Left kidney (tissue), 1 donor: ENCODE measurements at regions not wholly inside any gene's neighbourhood (a gene's known extent, or its start where the extent isn't known, plus 50 kb on each side); places are given as distances from the start of the nearest gene placed in this dataset.

ENCODE experiments used
- DNase-seq: peaks from one replicate; pipeline ENCODE4 v3.0.0-alpha.2; 2013

DNA sequence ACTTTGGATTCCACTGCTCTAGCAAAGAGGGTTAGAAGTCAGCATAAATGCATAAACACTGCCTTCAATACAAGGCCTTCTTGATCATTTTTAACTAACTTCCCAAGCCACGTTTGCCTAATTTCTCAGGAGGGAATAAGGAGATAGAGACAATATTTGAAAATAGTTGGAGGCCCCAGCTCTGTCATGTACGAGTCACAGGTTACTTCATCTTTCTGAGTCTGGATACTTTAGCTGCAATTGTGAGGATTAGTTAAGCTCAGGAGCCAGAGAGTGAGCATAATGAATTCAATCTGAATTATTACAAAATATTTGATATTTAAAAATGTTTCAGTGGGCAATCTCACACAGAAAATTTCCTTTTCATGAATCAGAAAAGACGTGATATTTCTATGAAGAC is 298.9 kb downstream of the SHOX2 start:
- DNase-seq, result no peak

DNA sequence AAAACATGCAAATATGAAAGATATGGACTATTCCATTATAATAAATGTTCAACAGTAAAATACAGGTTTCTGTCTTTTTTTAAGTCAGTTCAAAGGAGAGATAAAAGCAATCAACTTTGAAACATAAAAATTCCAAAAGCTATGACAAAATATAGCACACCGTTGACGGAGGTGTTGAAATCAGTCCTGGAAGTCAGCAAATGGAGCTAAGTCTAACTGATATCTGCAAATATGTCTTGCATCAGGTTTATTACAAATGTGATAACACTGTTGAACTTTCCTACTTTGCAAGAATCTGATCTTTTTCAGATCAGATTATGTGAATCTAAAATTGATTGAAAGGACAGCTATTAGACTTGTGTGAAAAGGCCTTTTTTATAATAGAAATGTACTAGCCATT is 300.7 kb downstream of the SHOX2 start:
- no peak for DNase-seq

DNA sequence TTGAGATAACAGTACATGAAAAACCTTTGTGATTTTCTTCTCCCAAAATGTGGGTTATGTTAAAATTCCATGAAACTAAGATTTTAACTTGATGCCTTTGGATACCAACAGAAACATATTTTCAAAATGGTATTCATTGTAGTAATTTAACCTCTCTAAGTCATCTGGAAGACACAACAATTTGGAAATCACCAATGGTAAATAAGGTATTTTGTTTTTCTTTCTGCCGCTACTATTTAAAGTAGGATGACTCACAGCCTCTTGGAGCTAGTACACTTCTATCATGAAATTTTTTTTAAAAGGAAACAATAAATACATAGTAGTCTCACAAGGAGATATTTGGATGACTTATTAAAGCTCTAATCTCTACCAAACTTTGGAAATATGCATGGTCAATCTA is 291.6 kb upstream of the VEPH1 start:
- no peak for DNase-seq

DNA sequence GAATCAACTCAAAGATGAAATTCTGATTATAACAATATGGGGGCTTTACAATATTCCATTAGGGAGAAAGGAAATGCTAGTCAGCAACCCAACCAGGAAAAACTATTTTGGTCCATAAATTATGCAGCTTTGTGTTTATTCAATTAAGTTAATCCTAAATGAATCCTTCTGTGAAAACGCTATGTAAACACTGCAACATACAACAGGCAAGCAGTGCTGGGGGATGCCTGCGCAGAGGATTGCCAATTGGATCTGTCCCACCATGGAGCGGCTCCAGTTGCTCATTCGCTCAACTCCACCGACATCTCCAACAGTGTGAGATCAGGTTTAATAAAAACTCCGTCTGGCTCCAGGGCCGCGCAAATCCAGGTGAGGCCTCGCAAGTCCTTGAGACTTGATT is 290.5 kb upstream of the VEPH1 start:
- DNase-seq, result no peak

DNA sequence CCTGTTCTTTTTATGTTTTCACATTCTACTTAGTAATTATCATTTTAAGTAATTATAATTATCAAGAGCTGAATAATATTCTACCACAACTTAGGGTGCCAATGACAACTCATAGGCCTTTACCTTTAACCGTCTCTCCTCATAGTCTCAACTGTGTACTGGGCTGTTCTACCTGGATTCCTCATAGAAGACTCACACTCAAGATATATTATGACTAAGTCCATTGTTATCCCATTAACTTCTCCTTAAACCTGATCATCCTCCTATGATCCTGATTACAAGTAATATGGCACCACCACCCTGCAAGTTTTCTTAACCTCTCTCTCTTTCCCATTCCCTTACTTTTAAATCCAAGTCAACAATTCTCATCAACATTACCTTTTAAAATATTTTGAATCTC is 285.9 kb upstream of the VEPH1 start:
- DNase-seq, result no peak

DNA sequence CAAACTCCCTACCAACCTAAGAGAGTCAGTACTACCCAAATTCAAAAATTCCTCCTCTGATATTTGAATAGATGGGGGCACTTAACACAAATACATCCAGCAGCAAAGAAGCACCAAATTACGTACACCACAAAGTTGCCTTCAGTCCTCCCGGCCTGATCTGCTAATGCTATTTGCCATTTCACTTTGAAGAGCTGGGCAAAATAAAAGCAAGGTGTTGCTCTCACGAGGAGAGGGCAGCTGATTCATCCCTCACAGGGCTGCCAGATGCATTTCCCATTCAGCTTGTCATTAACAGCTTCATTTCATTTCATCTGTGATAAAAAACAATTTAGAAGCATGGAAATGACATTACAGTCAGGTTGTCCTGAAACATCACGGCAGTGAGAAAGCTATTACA is 283.4 kb upstream of the VEPH1 start:
- DNase-seq, result no peak

DNA sequence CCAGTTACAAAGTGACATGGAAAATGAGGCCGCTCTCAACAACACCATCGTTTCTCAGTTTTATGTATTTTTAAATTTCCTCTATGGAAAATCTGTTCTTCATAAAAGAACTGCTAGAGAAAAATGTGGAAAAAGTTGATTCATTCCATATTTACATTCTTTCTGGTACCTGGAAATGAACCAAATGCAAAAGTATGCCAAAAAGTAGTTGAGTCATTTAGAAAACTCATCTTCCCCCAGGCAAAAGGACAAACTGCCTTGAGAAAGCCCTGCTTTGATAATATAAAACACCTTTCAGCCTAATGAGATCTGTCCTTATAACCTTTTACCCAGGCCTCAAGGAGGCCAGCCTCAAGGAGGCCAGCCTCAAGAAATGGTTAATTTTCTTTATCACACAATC is 283.0 kb upstream of the VEPH1 start:
- DNase-seq, result no peak

DNA sequence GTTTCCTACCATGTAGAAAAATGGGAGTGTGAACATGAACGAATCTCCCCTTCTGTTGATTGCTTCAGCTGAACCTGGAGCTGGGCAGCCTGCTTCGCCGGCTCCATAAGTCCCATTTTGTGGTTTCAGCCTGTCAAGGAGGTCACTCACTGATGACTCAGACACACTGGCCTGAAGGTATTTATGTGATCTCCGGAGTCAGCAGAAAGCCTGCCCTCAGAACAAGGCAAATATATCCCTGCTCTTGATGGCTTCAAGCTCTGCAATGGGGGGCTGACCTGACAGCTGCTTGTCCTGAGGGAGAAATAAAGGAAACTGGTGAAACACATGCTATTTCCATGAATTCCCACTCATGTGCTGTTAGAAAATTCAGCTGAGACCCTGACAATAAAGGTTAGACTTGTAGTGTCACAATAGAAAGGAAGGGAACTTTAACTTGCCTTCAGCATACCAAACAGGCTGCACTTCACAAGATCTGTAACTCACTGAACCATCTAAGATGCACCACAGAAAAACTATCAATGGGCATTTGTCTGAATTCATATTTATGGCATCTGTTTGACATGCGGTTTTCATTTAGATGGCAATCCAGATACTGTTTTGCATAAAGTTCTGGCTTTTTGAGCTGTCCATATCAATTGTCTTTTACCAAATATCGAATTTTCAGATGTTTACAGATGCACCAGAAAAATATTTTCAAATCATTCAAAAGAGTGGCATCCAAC is 282.0 kb upstream of the VEPH1 start:
- DNase-seq, result no peak

DNA sequence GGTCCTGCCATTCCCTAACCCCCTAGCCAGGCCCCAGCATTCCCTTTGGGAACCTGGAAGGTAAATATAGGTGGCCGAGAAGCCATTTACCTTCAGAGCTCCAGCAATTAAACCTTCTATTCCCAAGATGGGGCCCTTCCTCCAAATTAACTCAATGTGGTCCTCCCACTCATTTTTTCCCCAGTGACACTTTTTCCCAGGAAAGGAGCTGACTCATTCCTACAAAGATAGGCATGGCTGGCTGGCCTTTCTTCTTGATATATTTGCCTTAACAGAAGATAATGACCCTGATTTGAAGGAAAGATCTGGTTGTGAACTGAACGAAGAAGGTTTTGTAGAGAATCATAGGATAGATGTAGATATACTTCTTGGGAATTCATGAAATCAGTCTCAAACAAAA is 279.0 kb upstream of the VEPH1 start:
- DNase-seq, result no peak

DNA sequence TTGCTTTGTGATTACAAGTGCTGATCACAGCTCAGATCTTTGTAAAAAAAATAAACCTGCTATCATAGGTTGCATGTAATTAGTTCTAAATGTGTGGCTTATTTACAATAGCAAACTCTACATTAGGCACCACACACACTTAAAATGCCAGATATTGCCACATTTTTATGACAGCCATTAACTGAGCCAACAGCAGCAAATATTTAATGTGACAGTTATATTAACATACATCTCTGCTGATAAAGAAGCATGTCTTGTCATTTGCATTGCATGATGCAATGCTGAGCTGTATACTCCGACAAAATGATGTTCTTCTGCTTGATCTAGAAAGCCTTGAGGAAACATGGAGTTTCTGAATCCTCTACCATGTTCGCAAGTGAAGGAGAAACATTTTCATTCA is 273.6 kb upstream of the VEPH1 start:
- no peak for DNase-seq

DNA sequence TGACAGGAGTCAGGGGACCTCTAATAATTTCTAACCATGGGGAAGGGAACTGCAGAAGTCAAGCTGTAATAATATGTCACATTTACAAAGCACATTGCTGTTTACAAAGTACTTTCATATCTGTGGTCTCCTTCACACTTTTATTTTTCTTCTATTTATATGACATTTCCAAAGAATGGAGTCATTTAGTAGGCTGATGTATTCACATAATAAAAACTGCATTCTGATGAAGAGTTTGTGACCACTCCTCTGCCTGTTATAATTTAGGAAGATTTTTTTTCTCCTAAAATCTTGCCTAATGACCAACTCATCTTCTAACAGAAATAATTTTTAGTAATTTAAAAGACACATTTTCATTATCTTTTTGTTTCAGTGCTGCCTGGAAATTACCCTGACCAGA is 272.2 kb upstream of the VEPH1 start:
- DNase-seq, result no peak

DNA sequence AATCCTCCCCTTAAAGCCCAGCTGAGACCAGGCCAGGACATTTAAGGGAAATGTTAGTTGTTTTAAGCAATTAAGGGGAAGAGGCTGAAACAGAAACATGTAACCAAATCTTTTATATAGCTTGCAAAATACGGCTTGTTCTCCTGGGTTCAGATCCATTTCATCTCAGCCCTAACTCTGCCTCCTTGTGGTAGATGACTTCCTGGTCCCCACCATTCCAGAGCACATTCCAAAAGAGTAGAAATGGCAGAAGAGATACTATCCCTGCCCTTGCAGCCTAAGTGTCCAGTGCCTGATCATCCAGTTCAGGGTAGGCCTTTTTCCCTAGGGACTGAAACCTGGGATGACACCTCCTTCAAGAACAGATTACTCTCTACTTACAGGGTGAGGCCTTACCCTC is 266.2 kb upstream of the VEPH1 start:
- no peak for DNase-seq

DNA sequence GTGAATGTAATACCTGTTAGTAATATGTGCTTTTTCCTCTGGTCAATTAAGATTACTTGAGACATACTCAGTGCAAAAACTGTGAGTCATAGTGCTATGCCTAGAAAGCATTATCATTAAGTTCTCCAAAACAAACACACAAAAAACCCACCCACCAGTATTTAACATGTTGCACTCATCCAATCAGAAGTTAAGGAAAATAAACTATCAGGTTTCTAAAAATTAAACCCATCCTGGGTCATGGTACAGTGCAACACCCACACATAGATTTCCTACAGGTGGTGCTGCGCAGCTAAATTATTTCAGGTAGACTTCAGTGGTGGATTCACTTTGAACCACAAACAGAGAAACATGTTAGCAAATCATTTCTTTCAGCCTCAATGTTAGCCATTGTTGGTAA is 264.4 kb upstream of the VEPH1 start:
- no peak for DNase-seq

DNA sequence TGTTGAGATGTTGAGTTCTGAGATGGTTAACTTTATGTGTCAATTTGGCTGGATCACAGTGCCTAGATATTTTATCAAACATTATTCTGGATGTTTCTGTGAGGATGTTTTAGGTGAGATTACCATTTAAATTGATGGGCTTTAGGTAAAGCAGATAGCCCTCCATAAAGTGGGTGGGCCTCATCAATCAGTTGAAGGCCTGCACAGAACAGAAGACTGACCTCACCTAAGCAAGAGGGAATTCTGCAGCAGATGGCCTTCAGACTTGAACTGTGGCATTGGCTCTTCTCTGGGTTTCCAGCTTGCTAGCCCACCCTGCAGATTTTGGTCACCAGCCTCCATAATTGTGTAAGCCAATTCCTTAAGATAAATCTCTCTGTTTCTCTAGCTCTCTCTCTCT is 260.4 kb upstream of the VEPH1 start:
- no peak for DNase-seq

DNA sequence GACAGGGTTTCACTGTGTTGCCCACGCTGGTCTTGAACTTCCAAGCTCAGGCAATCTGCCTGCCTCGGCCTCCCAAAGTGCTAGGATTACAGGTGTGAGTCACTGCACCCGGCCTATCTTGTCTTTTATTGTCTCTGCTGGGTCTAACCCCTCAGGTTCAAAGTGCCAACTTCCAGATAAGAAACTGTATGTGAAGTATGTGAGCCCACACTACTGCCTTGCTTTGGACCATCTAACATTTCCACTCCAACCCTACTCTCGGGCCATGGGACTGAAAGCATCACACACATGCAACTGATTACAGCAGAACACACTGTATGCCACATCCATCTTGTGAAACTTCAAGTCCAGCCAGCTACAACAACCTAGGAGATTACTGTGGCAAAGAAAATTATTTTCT is 256.1 kb upstream of the VEPH1 start:
- no peak for DNase-seq

DNA sequence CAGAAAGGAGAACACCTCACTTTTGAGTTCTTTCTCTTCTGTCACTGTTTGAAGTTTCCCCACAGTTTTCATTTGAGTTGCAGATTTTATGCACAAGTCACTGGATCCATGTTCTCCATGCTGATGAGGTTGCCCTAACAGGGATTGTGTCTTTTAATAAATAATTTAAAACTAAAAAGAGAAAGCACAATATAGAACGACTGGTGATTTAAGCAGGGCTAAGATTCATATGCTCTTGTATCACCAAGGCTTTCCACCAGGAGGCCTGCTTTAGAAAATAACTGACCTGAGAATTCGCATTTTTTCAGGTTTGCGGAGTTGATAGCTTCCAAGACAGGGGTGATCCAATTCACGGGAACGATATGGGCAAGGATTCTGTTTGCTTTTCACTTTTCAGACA is 252.0 kb upstream of the VEPH1 start:
- DNase-seq, result no peak

DNA sequence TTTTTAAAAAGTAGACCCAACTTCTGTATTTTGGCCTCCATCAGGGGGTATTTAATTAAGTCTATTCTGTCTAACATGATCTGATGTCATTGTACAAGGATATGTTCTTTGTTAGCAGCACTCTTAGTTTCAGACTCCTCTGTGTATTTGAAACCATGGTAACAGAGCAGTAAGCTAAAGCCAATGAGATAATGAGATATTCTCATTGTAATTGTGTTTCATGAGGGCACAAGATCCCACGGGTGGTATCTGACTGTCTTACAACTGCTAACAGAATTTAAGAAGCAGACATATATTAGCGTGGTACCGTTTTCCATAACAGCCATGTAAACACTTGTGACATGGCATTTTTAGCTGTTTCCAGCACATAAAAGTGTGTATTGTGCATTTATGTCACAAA is 251.2 kb upstream of the VEPH1 start:
- no peak for DNase-seq

DNA sequence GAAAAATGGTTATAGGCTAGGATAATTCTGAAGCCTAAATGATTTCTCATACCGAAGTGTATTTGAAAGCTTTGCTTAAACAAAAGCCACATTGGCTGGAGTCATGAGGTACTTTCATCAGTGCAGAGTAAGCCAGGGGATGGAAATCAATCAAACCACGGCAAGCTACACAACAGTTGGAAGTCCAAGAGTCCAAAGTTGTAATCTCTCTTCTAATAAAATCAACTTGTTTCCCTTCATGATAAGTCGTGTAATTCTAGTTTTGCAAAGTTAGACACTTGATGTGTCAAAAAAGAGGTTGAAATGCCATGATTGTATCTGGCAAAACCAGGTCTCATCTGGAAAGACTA is 250.5 kb upstream of the VEPH1 start:
- no peak for DNase-seq

DNA sequence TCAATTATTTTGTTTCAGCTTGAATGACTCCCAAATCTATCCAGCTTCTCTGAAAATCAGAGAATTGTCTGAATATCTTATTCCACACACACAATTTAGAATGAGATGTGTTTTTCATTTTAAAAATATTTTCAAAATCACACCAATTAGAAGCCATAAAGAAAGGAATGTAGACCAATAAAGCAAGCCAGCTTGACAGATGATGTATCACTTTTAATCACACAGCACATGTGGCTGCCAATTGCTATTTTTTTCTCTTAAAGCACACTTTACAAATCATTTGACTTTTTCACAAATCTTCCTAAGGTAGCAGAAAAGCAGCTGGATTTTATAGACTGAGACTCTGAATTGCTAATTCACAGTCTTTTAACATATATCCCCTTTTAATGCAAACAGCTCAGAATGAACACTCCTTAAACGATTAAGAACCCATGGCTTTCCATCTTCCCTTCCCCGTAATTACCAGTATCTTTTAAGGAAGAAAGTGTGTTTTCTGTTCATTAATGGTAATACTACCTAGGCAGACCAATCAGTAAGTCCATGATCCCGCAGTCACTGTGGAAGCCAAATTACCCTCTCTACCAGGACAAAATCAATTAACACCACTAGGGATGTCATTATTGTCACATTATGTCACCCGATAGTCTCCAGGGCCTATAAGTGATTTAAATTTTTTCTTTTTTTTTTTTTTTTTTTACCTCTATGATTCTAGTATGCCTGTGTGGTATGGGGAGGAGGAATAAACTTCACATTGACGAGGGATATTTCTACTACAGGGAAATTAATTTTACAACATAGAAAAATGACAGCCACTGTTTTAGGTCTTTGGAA is 250.0 kb upstream of the VEPH1 start:
- DNase-seq, result no peak

DNA sequence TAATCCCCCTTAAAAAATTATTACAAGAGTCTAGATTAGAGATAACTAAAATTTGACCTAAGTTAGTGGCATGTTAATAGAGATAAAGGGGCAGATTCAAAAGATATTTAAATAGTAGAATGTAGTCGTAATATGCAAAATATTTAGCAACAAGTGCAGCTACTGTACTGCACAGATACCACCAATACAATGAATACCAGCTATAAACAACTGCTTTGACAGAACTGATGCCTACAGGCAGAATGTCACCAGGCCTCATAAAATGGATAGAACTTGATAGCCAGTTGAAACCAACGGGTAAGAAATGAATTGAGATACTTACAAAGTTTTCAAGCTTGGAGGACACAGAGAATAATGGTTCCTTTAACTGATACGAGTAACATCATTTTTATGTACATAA is 249.3 kb upstream of the VEPH1 start:
- no peak for DNase-seq

DNA sequence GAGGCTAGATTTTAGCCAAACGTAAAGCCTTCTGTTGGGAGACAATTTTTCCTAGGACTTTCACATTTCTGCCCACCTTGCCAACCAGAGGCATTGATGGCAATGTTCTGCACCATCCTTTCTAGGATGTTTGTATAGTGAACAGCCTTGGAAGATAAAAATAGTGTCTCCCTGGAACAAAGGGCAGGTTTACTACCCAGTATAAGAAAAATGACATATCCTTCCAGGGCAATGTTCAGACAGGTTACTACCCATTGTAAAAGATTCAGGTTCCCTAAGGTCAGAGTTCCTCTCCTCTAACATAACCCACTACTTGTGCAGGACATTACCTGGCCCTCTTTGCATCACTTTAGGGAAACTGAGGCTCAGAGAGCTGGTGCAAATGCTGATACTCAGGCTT is 248.2 kb upstream of the VEPH1 start:
- DNase-seq, result no peak

DNA sequence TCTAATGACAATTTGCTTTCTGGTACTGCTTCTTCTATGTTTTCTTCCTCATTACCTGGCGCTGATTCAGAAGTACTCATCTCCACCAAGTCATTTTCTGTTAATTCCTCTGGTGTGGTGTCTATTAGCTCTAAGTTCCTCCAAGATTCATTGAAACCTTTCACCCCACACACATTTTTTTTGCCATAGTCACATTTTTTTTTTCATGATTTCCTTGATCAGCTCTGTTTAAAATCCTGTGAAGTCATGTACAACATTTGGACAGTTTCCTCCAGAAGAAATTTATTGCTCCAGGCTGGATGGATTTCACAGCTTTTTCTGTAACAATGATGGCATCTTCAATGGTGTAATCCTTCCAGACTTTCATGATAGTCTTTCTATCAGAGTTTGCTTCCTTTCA is 243.2 kb upstream of the VEPH1 start:
- no peak for DNase-seq

DNA sequence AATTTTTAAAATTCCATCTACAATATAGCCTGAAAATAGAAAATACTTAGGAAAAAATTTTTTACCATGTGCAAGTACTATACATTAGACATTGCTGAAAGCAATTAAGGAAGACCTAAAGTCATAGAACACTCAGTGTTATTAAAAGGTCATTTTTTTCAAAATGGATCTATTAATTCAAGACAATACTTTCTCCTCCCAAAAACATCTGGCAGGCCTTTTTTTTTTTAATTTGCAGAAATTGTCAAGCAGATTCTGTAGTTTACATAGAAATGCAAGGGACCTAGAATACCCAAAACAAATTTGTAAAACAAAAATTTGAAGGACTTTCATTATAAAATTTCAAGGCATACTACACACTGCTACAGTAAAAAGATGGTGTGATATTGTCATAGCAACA is 238.4 kb upstream of the VEPH1 start:
- DNase-seq, result no peak

DNA sequence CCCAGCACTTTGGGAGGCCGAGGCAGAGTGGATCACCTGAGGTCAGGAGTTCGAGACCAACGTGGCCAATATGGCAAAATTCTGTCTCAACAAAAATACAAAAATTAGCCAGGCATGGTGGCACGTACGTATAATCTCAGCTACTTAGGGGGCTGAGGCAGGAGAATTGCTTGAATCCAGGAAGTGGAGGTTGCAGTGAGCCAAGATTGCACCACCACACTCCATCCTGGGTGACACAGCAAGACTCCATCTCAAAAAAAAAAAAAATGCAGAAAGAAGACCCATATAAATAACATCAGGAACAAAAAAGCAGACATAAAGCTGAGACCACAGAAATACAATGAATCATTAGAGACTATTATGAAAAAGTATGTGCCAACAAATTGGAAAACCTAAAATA is 235.2 kb upstream of the VEPH1 start:
- no peak for DNase-seq
